Fibroblast of villous mesenchyme (primary cell): ENCODE measurements at regions not wholly inside any gene's neighbourhood (a gene's known extent, or its start where the extent isn't known, plus 50 kb on each side); places are given as distances from the start of the nearest gene placed in this dataset.

Source experiments
- DNase-seq: peaks from one replicate; pipeline ENCODE4 v3.0.0-alpha.2; 2010; ENCODE audit warnings: low read depth
- H3K4me3 ChIP-seq: 2 replicates; pipeline ENCODE4 v1.5.1; 2011; ENCODE audit warnings: low read depth, mild to moderate bottlenecking, low read length
- CTCF ChIP-seq: IDR thresholded peaks from 2 replicates; pipeline ENCODE4 v1.5.1; 2012; ENCODE audit warnings: low read depth, mild to moderate bottlenecking, low read length; ENCODE audit not compliant: insufficient read depth

- TF ChIP-seq CTCF = no peak
- H3K4me3 ChIP-seq = no peak overlapping the region
These were observed 280.9 kb upstream of the RPS6KA3 start for GRCh38 chrX:20547611-20548051.

GRCh38 chrX:20545538-20545937, 278.8 kb upstream of the RPS6KA3 start:
- no peak for DNase-seq
- no peak overlapping the region for H3K4me3 ChIP-seq
- no peak for TF ChIP-seq CTCF

More at GRCh38 chrX:20547611-20548051, 280.9 kb upstream of the RPS6KA3 start:
- DNase-seq = peak; percentile 60

GRCh38 chrX:20542072-20542471, 275.4 kb upstream of the RPS6KA3 start:
- no peak for DNase-seq

GRCh38 chrX:20538974-20539373, 272.3 kb upstream of the RPS6KA3 start:
- H3K4me3 ChIP-seq = no peak overlapping the region
- TF ChIP-seq CTCF = no peak
- DNase-seq = no peak

More at GRCh38 chrX:20542072-20542471, 275.4 kb upstream of the RPS6KA3 start:
- TF ChIP-seq CTCF = no peak
- H3K4me3 ChIP-seq = no peak overlapping the region

- H3K4me3 ChIP-seq = no peak overlapping the region
- peak; percentile 73 for DNase-seq
- TF ChIP-seq CTCF = no peak
These were observed 265.0 kb upstream of the RPS6KA3 start for GRCh38 chrX:20531667-20532066.

- peak; percentile 63 for DNase-seq
- peak overlapping the region; percentile 15 for H3K4me3 ChIP-seq
- peak; percentile 66 for TF ChIP-seq CTCF
These were observed 263.8 kb upstream of the RPS6KA3 start for GRCh38 chrX:20530406-20530921.

- TF ChIP-seq CTCF = no peak
- no peak for DNase-seq
- no peak overlapping the region for H3K4me3 ChIP-seq
These were observed 263.0 kb upstream of the RPS6KA3 start for GRCh38 chrX:20529711-20530110.
